Activated T-helper 1 cell treated with anti-CD3 and anti-CD28 coated beads, Interleukin-12 subunit alpha, Interleukin-12 subunit beta, Interleukin-2, Interleukin-4 antibody, amounts not matched to agents 30 ng/mL and 10 ng/mL and 1 ng/mL, durations not matched to agents 14 hours and 24 hours and 36 hours (primary cell): ENCODE measurements at regions not wholly inside any gene's neighbourhood (a gene's known extent, or its start where the extent isn't known, plus 50 kb on each side); places are given as distances from the start of the nearest gene placed in this dataset.

ENCODE experiments used
- DNase-seq: peaks from one replicate; pipeline ENCODE4 v3.0.0; 2021; ENCODE audit warnings: low spot score
- H3K27ac Mint-ChIP-seq: one replicate; pipeline ENCODE4 v1.8.0; 2021; ENCODE audit warnings: mild to moderate bottlenecking, mixed read lengths
- H3K27me3 Mint-ChIP-seq: one replicate; pipeline ENCODE4 v1.8.0; 2022; ENCODE audit warnings: mild to moderate bottlenecking, moderate library complexity, mixed read lengths; ENCODE audit not compliant: insufficient read depth
- H3K36me3 Mint-ChIP-seq: one replicate; pipeline ENCODE4 v1.8.0; 2021; ENCODE audit warnings: low read depth, mixed read lengths
- H3K4me1 Mint-ChIP-seq: one replicate; pipeline ENCODE4 v1.8.0; 2021; ENCODE audit warnings: low read depth, mixed read lengths
- H3K4me3 Mint-ChIP-seq: one replicate; pipeline ENCODE4 v1.8.0; 2021; ENCODE audit warnings: mild to moderate bottlenecking, moderate library complexity, mixed read lengths
- H3K9me3 Mint-ChIP-seq: one replicate; pipeline ENCODE4 v1.8.0; 2021; ENCODE audit warnings: mixed read lengths
- intact Hi-C: fragments of 100-400 bp; cut with micrococcal nuclease; formaldehyde crosslinking; loops from one replicate; pipeline ENCODE4 v1.15.1; 2024

- no peak for DNase-seq
- Mint-ChIP-seq H3K27ac (no peak overlapping the region), H3K4me1 (no peaks in the 10 kb centered on the region), H3K9me3 (no peaks in the 10 kb centered on the region), H3K36me3 (no peaks in the 10 kb centered on the region), H3K4me3 (no peak overlapping the region), H3K27me3 (no peaks in the 10 kb centered on the region)
- intact Hi-C loops = no loop called here
These were observed 854.0 kb upstream of the GCFC2 start for GRCh38 chr2:76564734-76565133.

- H3K27me3 Mint-ChIP-seq = no peaks in the 10 kb centered on the region
- H3K36me3 Mint-ChIP-seq = no peaks in the 10 kb centered on the region
- no peak overlapping the region for H3K4me3 Mint-ChIP-seq
- H3K4me1 Mint-ChIP-seq = no peaks in the 10 kb centered on the region
- intact Hi-C loops = no loop called here
- H3K9me3 Mint-ChIP-seq = no peaks in the 10 kb centered on the region
- DNase-seq = no peak
- no peak overlapping the region for H3K27ac Mint-ChIP-seq
These were observed 853.0 kb upstream of the GCFC2 start for GRCh38 chr2:76563730-76564129.

GRCh38 chr2:76558157-76558556, 847.4 kb upstream of the GCFC2 start:
- Mint-ChIP-seq H3K36me3 (no peaks in the 10 kb centered on the region), H3K9me3 (no peaks in the 10 kb centered on the region)

GRCh38 chr2:76556018-76556417, 845.3 kb upstream of the GCFC2 start:
- Mint-ChIP-seq H3K27ac (no peak overlapping the region), H3K36me3 (no peaks in the 10 kb centered on the region), H3K9me3 (no peaks in the 10 kb centered on the region), H3K4me1 (no peaks in the 10 kb centered on the region), H3K27me3 (no peaks in the 10 kb centered on the region), H3K4me3 (no peak overlapping the region)
- no peak for DNase-seq
- intact Hi-C loops = no loop called here

More at GRCh38 chr2:76558157-76558556, 847.4 kb upstream of the GCFC2 start:
- H3K4me3 Mint-ChIP-seq = no peak overlapping the region
- H3K4me1 Mint-ChIP-seq = no peaks in the 10 kb centered on the region
- no peaks in the 10 kb centered on the region for H3K27me3 Mint-ChIP-seq
- no peak for DNase-seq
- no peak overlapping the region for H3K27ac Mint-ChIP-seq
- intact Hi-C loops = no loop called here

- H3K27ac Mint-ChIP-seq = no peak overlapping the region
- H3K4me1 Mint-ChIP-seq = no peaks in the 10 kb centered on the region
- H3K27me3 Mint-ChIP-seq = no peaks in the 10 kb centered on the region
- DNase-seq = no peak
- H3K36me3 Mint-ChIP-seq = no peaks in the 10 kb centered on the region
- intact Hi-C loops = no loop called here
- no peak overlapping the region for H3K4me3 Mint-ChIP-seq
- H3K9me3 Mint-ChIP-seq = no peaks in the 10 kb centered on the region
These were observed 835.5 kb upstream of the GCFC2 start for GRCh38 chr2:76546207-76546606.

- Mint-ChIP-seq H3K4me3 (no peak overlapping the region), H3K36me3 (no peaks in the 10 kb centered on the region), H3K4me1 (no peaks in the 10 kb centered on the region), H3K27ac (no peak overlapping the region), H3K27me3 (no peaks in the 10 kb centered on the region), H3K9me3 (no peaks in the 10 kb centered on the region)
- DNase-seq = no peak
- intact Hi-C loops = no loop called here
These were observed 834.2 kb upstream of the GCFC2 start for GRCh38 chr2:76544901-76545300.

GRCh38 chr2:76517574-76517909, 806.8 kb upstream of the GCFC2 start:
- H3K36me3 Mint-ChIP-seq = no peaks in the 10 kb centered on the region
- no peak overlapping the region for H3K27ac Mint-ChIP-seq
- no peaks in the 10 kb centered on the region for H3K27me3 Mint-ChIP-seq
- no peak for DNase-seq
- H3K4me1 Mint-ChIP-seq = no peaks in the 10 kb centered on the region
- intact Hi-C loops = no loop called here
- H3K4me3 Mint-ChIP-seq = no peak overlapping the region
- peaks cover 3% of the 10 kb centered on the region for H3K9me3 Mint-ChIP-seq

GRCh38 chr2:76516861-76517573, 806.3 kb upstream of the GCFC2 start:
- H3K27ac Mint-ChIP-seq = no peak overlapping the region
- H3K4me3 Mint-ChIP-seq = no peak overlapping the region
- H3K36me3 Mint-ChIP-seq = no peaks in the 10 kb centered on the region
- H3K9me3 Mint-ChIP-seq = peaks cover 3% of the 10 kb centered on the region
- intact Hi-C loops = no loop called here
- no peaks in the 10 kb centered on the region for H3K27me3 Mint-ChIP-seq
- no peak for DNase-seq
- no peaks in the 10 kb centered on the region for H3K4me1 Mint-ChIP-seq

- no peaks in the 10 kb centered on the region for H3K4me1 Mint-ChIP-seq
These were observed 801.6 kb upstream of the GCFC2 start for GRCh38 chr2:76512201-76512820.

GRCh38 chr2:76506538-76506937, 795.8 kb upstream of the GCFC2 start:
- H3K27ac Mint-ChIP-seq = no peak overlapping the region
- H3K4me1 Mint-ChIP-seq = no peaks in the 10 kb centered on the region
- no peak for DNase-seq
- no peaks in the 10 kb centered on the region for H3K36me3 Mint-ChIP-seq
- H3K4me3 Mint-ChIP-seq = no peak overlapping the region
- intact Hi-C loops = no loop called here
- no peaks in the 10 kb centered on the region for H3K27me3 Mint-ChIP-seq
- no peaks in the 10 kb centered on the region for H3K9me3 Mint-ChIP-seq

More at GRCh38 chr2:76512201-76512820, 801.6 kb upstream of the GCFC2 start:
- Mint-ChIP-seq H3K27me3 (no peaks in the 10 kb centered on the region), H3K36me3 (no peaks in the 10 kb centered on the region), H3K27ac (no peak overlapping the region), H3K9me3 (no peaks in the 10 kb centered on the region), H3K4me3 (no peak overlapping the region)
- intact Hi-C loops = no loop called here
- DNase-seq = no peak

GRCh38 chr2:76501641-76502040, 790.9 kb upstream of the GCFC2 start:
- Mint-ChIP-seq H3K36me3 (no peaks in the 10 kb centered on the region), H3K27ac (no peak overlapping the region), H3K4me3 (no peak overlapping the region), H3K27me3 (no peaks in the 10 kb centered on the region), H3K4me1 (no peaks in the 10 kb centered on the region), H3K9me3 (no peaks in the 10 kb centered on the region)
- DNase-seq = no peak
- intact Hi-C loops = no loop called here

GRCh38 chr2:76498360-76498759, 787.6 kb upstream of the GCFC2 start:
- Mint-ChIP-seq H3K27me3 (no peaks in the 10 kb centered on the region), H3K4me1 (no peaks in the 10 kb centered on the region), H3K4me3 (no peak overlapping the region), H3K36me3 (no peaks in the 10 kb centered on the region), H3K9me3 (no peaks in the 10 kb centered on the region), H3K27ac (no peak overlapping the region)
- intact Hi-C loops = no loop called here
- DNase-seq = no peak

GRCh38 chr2:76491503-76491902, 780.8 kb upstream of the GCFC2 start:
- Mint-ChIP-seq H3K36me3 (no peaks in the 10 kb centered on the region), H3K4me1 (no peaks in the 10 kb centered on the region), H3K4me3 (no peak overlapping the region), H3K9me3 (peaks cover 7% of the 10 kb centered on the region), H3K27me3 (no peaks in the 10 kb centered on the region), H3K27ac (no peak overlapping the region)
- intact Hi-C loops = no loop called here
- no peak for DNase-seq
